ENCODE measurements at regions not wholly inside any gene's neighbourhood (a gene's known extent, or its start where the extent isn't known, plus 50 kb on each side); places are given as distances from the start of the nearest gene placed in this dataset.

- no peak for ATAC-seq
- ChIA-PET CTCF (no interaction called here), POLR2A (no interaction called here)
- no TSS peak for BruUV-seq (replicated peaks)
- no peak overlapping the region for H3K4me3 ChIP-seq (ENCODE audit: low read depth in 2 of 2, low read length in 2 of 2)
- no peak for DNase-seq (ENCODE audit: low read depth, low spot score)
- TF ChIP-seq, protein P1, sequence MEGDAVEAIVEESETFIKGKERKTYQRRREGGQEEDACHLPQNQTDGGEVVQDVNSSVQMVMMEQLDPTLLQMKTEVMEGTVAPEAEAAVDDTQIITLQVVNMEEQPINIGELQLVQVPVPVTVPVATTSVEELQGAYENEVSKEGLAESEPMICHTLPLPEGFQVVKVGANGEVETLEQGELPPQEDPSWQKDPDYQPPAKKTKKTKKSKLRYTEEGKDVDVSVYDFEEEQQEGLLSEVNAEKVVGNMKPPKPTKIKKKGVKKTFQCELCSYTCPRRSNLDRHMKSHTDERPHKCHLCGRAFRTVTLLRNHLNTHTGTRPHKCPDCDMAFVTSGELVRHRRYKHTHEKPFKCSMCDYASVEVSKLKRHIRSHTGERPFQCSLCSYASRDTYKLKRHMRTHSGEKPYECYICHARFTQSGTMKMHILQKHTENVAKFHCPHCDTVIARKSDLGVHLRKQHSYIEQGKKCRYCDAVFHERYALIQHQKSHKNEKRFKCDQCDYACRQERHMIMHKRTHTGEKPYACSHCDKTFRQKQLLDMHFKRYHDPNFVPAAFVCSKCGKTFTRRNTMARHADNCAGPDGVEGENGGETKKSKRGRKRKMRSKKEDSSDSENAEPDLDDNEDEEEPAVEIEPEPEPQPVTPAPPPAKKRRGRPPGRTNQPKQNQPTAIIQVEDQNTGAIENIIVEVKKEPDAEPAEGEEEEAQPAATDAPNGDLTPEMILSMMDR (IDR thresholded peaks at IDR 0.05): no peak
- TF ChIP-seq POLR2AphosphoS5 (IDR thresholded peaks at IDR 0.05; ENCODE audit: low read depth, low read length): no peak
- TF ChIP-seq SIN3A (IDR thresholded peaks at IDR 0.05; ENCODE audit: borderline replicate concordance, insufficient read depth, low read depth, low read length): no peak
- TF ChIP-seq TCF7L2 (IDR thresholded peaks at IDR 0.05; ENCODE audit: low read depth, low read length): no peak
- TF ChIP-seq REST (IDR thresholded peaks at IDR 0.05; ENCODE audit: insufficient read depth in 1 of 2, low read depth in 2 of 2, low read length in 1 of 2): no peak
- no peaks in the 10 kb centered on the region for H3K36me3 ChIP-seq (ENCODE audit: control insufficient read depth, insufficient read depth, low read length)
- no peaks in the 10 kb centered on the region for H3K27me3 ChIP-seq (ENCODE audit: control insufficient read depth, insufficient read depth, low read length)
- H3K27ac ChIP-seq (ENCODE audit: low read length): no peak overlapping the region
- no peaks in the 10 kb centered on the region for H3K4me1 ChIP-seq (ENCODE audit: control insufficient read depth, insufficient read depth, low read length)
- in situ Hi-C loops (cut with HindIII; ENCODE audit: low pct_unique_long_range_greater_than_20kb, low sequenced_read_pairs) (no loop called here), intact Hi-C loops (cut with micrococcal nuclease; ENCODE audit: unreplicated experiment) (no loop called here)
- no peaks in the 10 kb centered on the region for H3K9me3 ChIP-seq (ENCODE audit: control insufficient read depth, insufficient read depth, low read depth, low read length)
Observed at GRCh38 chr14:86797075-86797351, 1196.0 kb downstream of the GALC start.

GRCh38 chr14:86796221-86797074, 1196.5 kb downstream of the GALC start:
- ChIA-PET CTCF (no interaction called here), POLR2A (no interaction called here)
- H3K36me3 ChIP-seq (ENCODE audit: control insufficient read depth, insufficient read depth, low read length): no peaks in the 10 kb centered on the region
- BruUV-seq (replicated peaks): no TSS peak
- TF ChIP-seq REST (IDR thresholded peaks at IDR 0.05; ENCODE audit: insufficient read depth in 1 of 2, low read depth in 2 of 2, low read length in 1 of 2) (no peak), TCF7L2 (IDR thresholded peaks at IDR 0.05; ENCODE audit: low read depth, low read length) (no peak), POLR2AphosphoS5 (IDR thresholded peaks at IDR 0.05; ENCODE audit: low read depth, low read length) (no peak), SIN3A (IDR thresholded peaks at IDR 0.05; ENCODE audit: borderline replicate concordance, insufficient read depth, low read depth, low read length) (no peak)
- TF ChIP-seq, protein P1 (IDR thresholded peaks at IDR 0.05): no peak
- H3K4me1 ChIP-seq (ENCODE audit: control insufficient read depth, insufficient read depth, low read length): no peaks in the 10 kb centered on the region
- intact Hi-C loops (cut with micrococcal nuclease; ENCODE audit: unreplicated experiment) (no loop called here), in situ Hi-C loops (cut with HindIII; ENCODE audit: low pct_unique_long_range_greater_than_20kb, low sequenced_read_pairs) (no loop called here)
- DNase-seq (ENCODE audit: low read depth, low spot score): no peak
- H3K9me3 ChIP-seq (ENCODE audit: control insufficient read depth, insufficient read depth, low read depth, low read length): no peaks in the 10 kb centered on the region
- H3K27me3 ChIP-seq (ENCODE audit: control insufficient read depth, insufficient read depth, low read length): no peaks in the 10 kb centered on the region
- no peak overlapping the region for H3K27ac ChIP-seq (ENCODE audit: low read length)
- no peak for ATAC-seq
- no peak overlapping the region for H3K4me3 ChIP-seq (ENCODE audit: low read depth in 2 of 2, low read length in 2 of 2)

Measured in Panc1 (cell line).